CD14-positive monocyte (primary cell): ENCODE measurements at regions not wholly inside any gene's neighbourhood (a gene's known extent, or its start where the extent isn't known, plus 50 kb on each side); places are given as distances from the start of the nearest gene placed in this dataset.

Source experiments
- DNase-seq, 3 donors: peaks; one replicate each; pipeline ENCODE4 v3.0.0-alpha.2; 2011 to 2022
- H2AFZ ChIP-seq: 2 replicates; pipeline ENCODE4 v1.6.0; 2012; ENCODE audit warnings: mild to moderate bottlenecking, low read depth, low read length, inconsistent platforms; ENCODE audit not compliant: insufficient read depth, poor library complexity, severe bottlenecking
- H3K27ac ChIP-seq, 2 donors: 1 replicate in 1 of 2; 2 replicates in 1 of 2; pipeline ENCODE4 v1.5.1; 2012 to 2013; ENCODE audit warnings: low read length in 2 of 2, control low read depth in 1 of 2, inconsistent platforms in 1 of 2, low read depth in 1 of 2, mild to moderate bottlenecking in 1 of 2
- H3K27me3 ChIP-seq, 2 donors: one replicate each; pipeline versions ENCODE4 v1.6.0 to v1.6.1; 2011 to 2013; ENCODE audit warnings: low read length in 2 of 2; ENCODE audit not compliant: control insufficient read depth in 2 of 2, insufficient read depth in 2 of 2
- H3K36me3 ChIP-seq, 2 donors: replicated peaks in 1 of 2; 1 replicate in 1 of 2; 2 replicates in 1 of 2; pipeline versions ENCODE4 v1.5.1 to v1.6.1; 2012 to 2013; ENCODE audit warnings: low read length in 2 of 2, control low read depth in 1 of 2, inconsistent platforms in 1 of 2, mild to moderate bottlenecking in 1 of 2; ENCODE audit not compliant: insufficient read depth in 2 of 2, control insufficient read depth in 1 of 2
- H3K4me1 ChIP-seq, 2 donors: 1 replicate in 1 of 2; 2 replicates in 1 of 2; pipeline versions ENCODE4 v1.5.1 to v1.6.1; 2012 to 2013; ENCODE audit warnings: low read length in 2 of 2, control low read depth in 1 of 2, inconsistent platforms in 1 of 2, mild to moderate bottlenecking in 1 of 2, moderate library complexity in 1 of 2; ENCODE audit not compliant: insufficient read depth in 2 of 2, control insufficient read depth in 1 of 2
- H3K4me2 ChIP-seq: replicated peaks from 2 replicates; pipeline ENCODE3; 2012; ENCODE audit warnings: low read length, moderate library complexity, mild to moderate bottlenecking; ENCODE audit not compliant: poor library complexity, severe bottlenecking; ENCODE audit errors: extremely low read depth
- H3K4me3 ChIP-seq, 3 experiments: fragments of 200-600 bp in 1 of 3; sonication (generic) in 1 of 3; replicated peaks in 1 of 3; 1 replicate in 2 of 3; 2 replicates in 1 of 3; pipeline ENCODE4 v1.5.1; 2011 to 2013; ENCODE audit warnings: low read length in 3 of 3, mild to moderate bottlenecking in 3 of 3, control low read depth in 2 of 3, low read depth in 2 of 3, inconsistent platforms in 1 of 3, moderate library complexity in 1 of 3
- H3K79me2 ChIP-seq: 2 replicates; pipeline ENCODE4 v1.6.0; 2012; ENCODE audit warnings: mild to moderate bottlenecking, control low read depth, inconsistent platforms, low read length, moderate library complexity; ENCODE audit not compliant: insufficient read depth
- H3K9ac ChIP-seq: 2 replicates; pipeline ENCODE4 v1.6.0; 2017; ENCODE audit warnings: low read length, mild to moderate bottlenecking; ENCODE audit not compliant: insufficient read depth, poor library complexity, severe bottlenecking
- H3K9me3 ChIP-seq, 2 donors: replicated peaks in 1 of 2; 1 replicate in 1 of 2; 2 replicates in 1 of 2; pipeline versions ENCODE4 v1.5.1 to v1.6.1; 2012 to 2013; ENCODE audit warnings: low read length in 2 of 2, control low read depth in 1 of 2; ENCODE audit not compliant: control insufficient read depth in 1 of 2, insufficient read depth in 1 of 2
- H4K20me1 ChIP-seq: 2 replicates; pipeline ENCODE4 v1.6.0; 2012; ENCODE audit warnings: mild to moderate bottlenecking, low read length, control low read depth, moderate library complexity; ENCODE audit not compliant: insufficient read depth
- H3K27ac Mint-ChIP-seq, 7 donors: one replicate each; pipeline ENCODE4 v1.8.0; 2020; ENCODE audit warnings: mild to moderate bottlenecking in 7 of 7, mixed read lengths in 7 of 7, moderate library complexity in 6 of 7, inconsistent platforms in 2 of 7
- H3K27me3 Mint-ChIP-seq, 3 donors: one replicate each; pipeline ENCODE4 v1.8.0; 2021 to 2022; ENCODE audit warnings: low read depth in 3 of 3, mild to moderate bottlenecking in 3 of 3, mixed read lengths in 3 of 3, moderate library complexity in 3 of 3, inconsistent platforms in 1 of 3
- H3K36me3 Mint-ChIP-seq, 2 donors: one replicate each; pipeline ENCODE4 v1.8.0; 2020; ENCODE audit warnings: mixed read lengths in 2 of 2, inconsistent platforms in 1 of 2, mild to moderate bottlenecking in 1 of 2
- H3K4me1 Mint-ChIP-seq: one replicate; pipeline ENCODE4 v1.8.0; 2020; ENCODE audit warnings: mild to moderate bottlenecking, mixed read lengths
- H3K4me3 Mint-ChIP-seq, 2 donors: one replicate each; pipeline ENCODE4 v1.8.0; 2020; ENCODE audit warnings: mild to moderate bottlenecking in 2 of 2, mixed read lengths in 2 of 2, moderate library complexity in 1 of 2
- H3K9me3 Mint-ChIP-seq, 7 donors: one replicate each; pipeline ENCODE4 v1.8.0; 2020 to 2022; ENCODE audit warnings: mixed read lengths in 7 of 7, mild to moderate bottlenecking in 6 of 7, moderate library complexity in 6 of 7, inconsistent platforms in 2 of 7
- CTCF ChIP-seq: fragments of 200-600 bp; IDR thresholded peaks from one replicate; pipeline ENCODE4 v1.8.0; 2022; ENCODE audit warnings: antibody characterized with exemption, mild to moderate bottlenecking
- WGBS: methylation state at CpG from one replicate; pipeline ENCODE4 v1.1.5; 2013; ENCODE audit warnings: missing lambda C conversion rate; ENCODE audit not compliant: insufficient coverage; 5-methylcytosine and 5-hydroxymethylcytosine counted together
- intact Hi-C, 2 donors: fragments of 100-400 bp; cut with micrococcal nuclease; formaldehyde crosslinking; loops; one replicate each; pipeline versions ENCODE4 v1.15.0 to v1.15.1; 2023

- no peak for DNase-seq
- Histone ChIP-seq H3K4me1 (no peaks in the 10 kb centered on the region), H3K9me3 (peaks cover 0 to 3% of the 10 kb centered on the region in 2 donors), H4K20me1 (no peaks in the 10 kb centered on the region), H3K4me3 (no peak overlapping the region), H3K36me3 (no peaks in the 10 kb centered on the region), H2AFZ (no peak overlapping the region), H3K27ac (no peak overlapping the region), H3K27me3 (no peaks in the 10 kb centered on the region), H3K9ac (no peak overlapping the region), H3K79me2 (no peaks in the 10 kb centered on the region), H3K4me2 (no peak overlapping the region)
- intact Hi-C loops = no loop called here
- Mint-ChIP-seq H3K36me3 (no peaks in the 10 kb centered on the region), H3K27me3 (no peaks in the 10 kb centered on the region), H3K4me1 (no peaks in the 10 kb centered on the region), H3K4me3 (no peak overlapping the region), H3K27ac (no peak overlapping the region), H3K9me3 (peaks cover 0 to 7% (median 2%) of the 10 kb centered on the region in 7 donors)
- no CpG with 5 or more reads among the region's 2 CpGs for WGBS
- no peak for TF ChIP-seq CTCF
Measured at GRCh38 chr2:180349809-180350208, 342.7 kb upstream of the CWC22 start.

DNA sequence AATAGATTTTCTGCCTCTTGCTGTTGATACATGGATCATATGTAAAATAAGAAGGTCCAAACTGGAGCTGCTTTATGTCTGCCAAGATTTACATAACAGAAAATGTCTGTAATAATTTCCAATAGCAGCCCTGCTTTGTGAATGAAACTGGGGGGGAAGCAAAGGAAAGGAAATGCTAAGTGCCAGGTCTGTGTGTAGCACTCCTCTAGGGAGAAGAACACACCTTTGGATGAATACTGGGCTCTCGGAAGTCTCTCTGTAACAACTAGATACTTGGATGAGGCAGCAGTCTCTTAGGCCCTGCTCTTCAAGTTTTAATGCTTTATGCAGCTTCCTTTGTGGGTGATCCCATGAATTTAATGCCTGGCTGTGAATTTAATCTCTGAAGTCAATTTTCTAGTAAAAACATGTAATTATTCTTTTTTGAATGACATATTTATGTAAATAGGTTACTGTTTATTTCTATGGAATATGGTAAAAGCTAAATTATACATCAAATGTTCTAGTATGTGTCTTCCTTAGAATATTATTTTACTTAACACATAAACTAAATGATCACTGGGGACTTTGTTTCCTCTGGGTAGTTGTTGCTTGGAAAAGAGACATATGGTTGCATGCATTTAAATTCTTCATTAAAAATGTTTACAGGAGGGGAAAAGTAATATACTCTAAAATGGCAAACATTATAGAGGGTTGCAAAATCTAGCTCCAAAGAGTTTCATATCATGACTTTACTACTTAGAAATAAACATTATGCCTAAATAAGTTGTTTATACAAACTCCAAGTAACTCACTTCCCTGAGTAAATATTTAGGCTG, 336.6 kb upstream of the CWC22 start:
- DNase-seq = no peak
- WGBS = 100% methylated on average over 1 of the region's 1 CpG

More for the DNA sequence above, 336.6 kb upstream of the CWC22 start:
- H3K27me3 ChIP-seq = no peaks in the 10 kb centered on the region
- H3K4me3 ChIP-seq = no peak overlapping the region
- H4K20me1 ChIP-seq = no peaks in the 10 kb centered on the region
- intact Hi-C loops = no loop called here
- peaks cover 0 to 1% (median 0%) of the 10 kb centered on the region in 3 donors for H3K27me3 Mint-ChIP-seq
- H2AFZ ChIP-seq = no peak overlapping the region
- TF ChIP-seq CTCF = no peak
- no peaks in the 10 kb centered on the region for H3K4me1 ChIP-seq
- H3K79me2 ChIP-seq = no peaks in the 10 kb centered on the region
- no peaks in the 10 kb centered on the region for H3K36me3 Mint-ChIP-seq
- H3K4me1 Mint-ChIP-seq = no peaks in the 10 kb centered on the region
- peaks cover 2 to 6% (median 4%) of the 10 kb centered on the region in 7 donors for H3K9me3 Mint-ChIP-seq
- no peak overlapping the region for H3K27ac ChIP-seq
- peaks cover 5 to 9% of the 10 kb centered on the region in 2 donors for H3K9me3 ChIP-seq
- no peak overlapping the region for H3K27ac Mint-ChIP-seq
- H3K4me3 Mint-ChIP-seq = no peak overlapping the region
- H3K4me2 ChIP-seq = no peak overlapping the region
- H3K36me3 ChIP-seq = no peaks in the 10 kb centered on the region
- no peak overlapping the region for H3K9ac ChIP-seq
